ENCODE measurements at regions not wholly inside any gene's neighbourhood (a gene's known extent, or its start where the extent isn't known, plus 50 kb on each side); places are given as distances from the start of the nearest gene placed in this dataset.

DNA sequence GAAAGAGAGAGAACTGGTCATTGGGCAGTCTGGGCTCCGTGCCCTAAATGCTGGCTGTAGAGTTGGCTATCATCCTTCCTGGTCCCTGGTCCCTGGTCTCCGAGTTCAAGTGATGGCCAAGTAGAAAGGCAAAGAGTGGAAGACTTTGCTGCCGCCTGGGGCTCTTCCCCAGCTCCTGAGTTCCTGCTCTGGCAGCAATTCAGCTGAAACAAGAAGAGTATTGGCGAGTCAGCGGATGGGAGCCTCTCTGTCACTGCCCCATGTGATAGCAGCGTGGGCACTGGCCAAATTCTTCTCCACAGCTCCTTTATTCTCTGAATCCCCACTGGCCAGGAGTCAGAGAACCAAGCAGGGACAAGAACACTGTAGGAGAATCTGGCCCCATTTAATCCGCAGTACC is 351.0 kb upstream of the POU3F3 start:
- no peak for DNase-seq (ENCODE audit: low spot score)
- no peak for FAIRE-seq

DNA sequence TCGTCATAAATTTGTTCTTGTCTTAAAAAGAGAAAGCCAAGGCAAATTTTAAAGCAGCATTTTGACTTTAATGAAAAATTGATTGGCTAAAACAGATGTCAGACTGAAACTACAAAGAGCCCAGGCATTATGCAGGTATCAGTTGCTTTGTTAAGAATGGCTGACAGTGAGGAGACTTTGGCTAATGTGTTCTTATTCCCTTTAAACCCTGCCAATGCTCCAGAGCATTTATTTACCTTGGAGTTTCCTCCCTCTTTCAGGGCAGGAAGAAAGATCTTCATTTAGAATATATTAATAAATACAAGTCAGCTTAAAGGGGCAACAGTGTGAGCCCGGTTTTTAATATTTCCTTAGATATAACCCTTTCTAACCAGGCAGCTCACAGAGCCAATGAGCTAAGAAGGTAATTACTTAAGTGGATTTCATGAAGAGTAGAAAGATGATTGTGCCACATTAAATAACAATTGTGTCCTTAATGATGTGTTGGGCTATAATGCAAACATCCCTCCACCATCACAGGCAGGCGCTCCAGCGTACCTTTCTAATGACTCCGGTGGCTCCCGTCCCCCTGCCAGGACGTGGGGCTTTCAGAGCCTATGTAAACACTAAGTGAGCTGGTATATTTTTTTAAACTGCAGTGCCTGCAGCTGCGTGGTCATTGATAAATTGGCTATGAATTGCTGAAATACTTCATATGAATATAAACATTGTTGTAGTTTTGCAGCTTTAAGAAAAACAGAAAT is 349.4 kb upstream of the POU3F3 start:
- FAIRE-seq (no peak), DNase-seq (ENCODE audit: low spot score) (no peak)

DNA sequence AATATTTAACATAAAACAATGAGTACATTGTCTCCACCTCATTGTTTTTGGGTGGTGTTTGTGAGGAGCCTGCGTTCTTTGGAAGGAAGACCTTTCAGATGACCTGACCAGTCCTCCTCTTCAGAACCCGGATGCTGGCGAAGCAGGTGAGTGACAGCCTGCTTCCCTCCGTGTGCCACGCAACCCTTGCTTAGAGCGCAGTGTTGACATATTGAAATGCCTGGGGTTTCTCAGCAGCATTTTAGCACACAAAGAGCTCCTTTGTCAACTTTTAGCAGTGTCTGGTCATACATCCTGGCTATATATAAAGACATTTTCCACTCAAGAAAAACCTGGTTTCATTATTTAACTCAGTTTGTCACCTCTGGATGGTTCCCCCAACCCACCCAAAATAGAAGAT is 335.7 kb upstream of the POU3F3 start:
- no peak for FAIRE-seq
- no peak for DNase-seq (ENCODE audit: low spot score)

DNA sequence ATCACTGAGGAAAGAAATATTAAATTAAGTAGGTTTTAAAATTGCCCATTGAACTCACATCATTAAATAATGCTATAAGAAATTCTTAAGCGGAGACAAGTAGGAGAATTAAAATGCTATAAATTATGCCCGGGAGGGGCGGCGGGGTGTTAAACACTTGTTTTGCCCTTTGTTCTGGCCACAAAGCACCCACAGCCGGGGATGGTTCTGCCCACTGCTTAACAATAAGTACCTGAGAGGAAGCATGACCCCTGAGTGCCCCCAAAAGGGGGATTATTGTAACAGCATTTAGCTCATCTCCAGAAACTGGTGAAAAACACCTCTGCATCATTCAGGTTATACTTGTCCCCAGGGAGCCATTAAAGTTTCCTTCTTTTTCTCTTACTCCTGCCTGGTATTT is 332.7 kb upstream of the POU3F3 start:
- FAIRE-seq (no peak), DNase-seq (ENCODE audit: low spot score) (no peak)

DNA sequence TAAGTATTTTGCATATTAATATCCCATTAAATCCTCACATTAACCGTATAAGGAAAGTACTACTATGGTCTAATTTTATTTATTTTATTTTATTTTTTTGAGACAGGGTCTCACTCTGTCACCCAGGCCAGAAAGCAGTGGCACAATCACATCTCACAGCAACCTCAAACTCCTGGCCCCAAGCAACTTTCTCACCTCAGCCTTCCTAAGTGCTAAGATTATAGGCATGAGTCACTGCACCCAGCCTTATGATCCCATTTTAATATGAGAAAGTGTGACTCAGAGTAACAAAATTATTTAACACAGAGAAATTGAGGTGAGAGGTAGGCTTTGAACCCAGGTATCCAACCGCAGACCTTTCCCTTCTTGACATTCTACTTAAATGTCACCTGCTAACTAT is 330.0 kb upstream of the POU3F3 start:
- no peak for FAIRE-seq

DNA sequence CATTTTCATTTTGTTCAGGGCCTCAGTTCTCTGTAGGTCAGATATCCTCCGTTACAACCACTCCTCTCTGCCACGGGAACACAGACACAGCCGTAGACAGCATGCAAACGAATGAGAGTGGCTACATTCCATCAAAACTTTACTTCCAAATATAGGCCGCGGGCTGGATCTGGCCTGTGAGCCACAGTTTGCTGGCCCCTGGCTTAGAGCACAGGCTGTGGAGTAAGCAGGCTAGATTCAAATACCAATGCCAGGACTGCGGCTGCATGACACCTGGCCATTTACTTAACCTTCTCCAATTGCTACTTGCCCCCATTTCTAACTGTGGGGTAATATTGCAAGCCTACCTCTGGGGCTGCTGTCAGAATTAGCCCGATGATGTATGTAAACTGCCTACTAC is 325.8 kb upstream of the POU3F3 start:
- DNase-seq (ENCODE audit: low spot score) (no peak), FAIRE-seq (no peak)

More for the DNA sequence above, 330.0 kb upstream of the POU3F3 start:
- no peak for DNase-seq (ENCODE audit: low spot score)

DNA sequence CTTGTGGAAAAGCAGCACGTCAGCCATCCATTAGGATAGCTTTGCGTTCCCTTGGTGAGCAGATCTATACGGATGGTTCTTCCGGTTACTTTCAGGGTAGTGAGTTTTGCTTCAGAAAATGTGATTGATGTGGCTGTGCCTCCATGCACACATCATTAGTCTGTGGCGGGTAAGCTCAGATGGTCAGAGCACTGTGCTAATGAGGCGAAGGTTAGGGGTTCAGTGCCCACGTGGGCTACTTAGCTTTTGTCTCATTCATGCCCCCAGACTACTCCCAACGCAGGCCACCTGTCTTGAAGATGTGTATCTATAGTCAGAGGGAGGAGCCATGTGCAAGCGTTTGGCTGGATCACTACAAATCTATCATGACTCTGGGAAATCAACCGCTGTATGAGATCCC is 322.8 kb upstream of the POU3F3 start:
- no peak for FAIRE-seq
- no peak for DNase-seq (ENCODE audit: low spot score)

DNA sequence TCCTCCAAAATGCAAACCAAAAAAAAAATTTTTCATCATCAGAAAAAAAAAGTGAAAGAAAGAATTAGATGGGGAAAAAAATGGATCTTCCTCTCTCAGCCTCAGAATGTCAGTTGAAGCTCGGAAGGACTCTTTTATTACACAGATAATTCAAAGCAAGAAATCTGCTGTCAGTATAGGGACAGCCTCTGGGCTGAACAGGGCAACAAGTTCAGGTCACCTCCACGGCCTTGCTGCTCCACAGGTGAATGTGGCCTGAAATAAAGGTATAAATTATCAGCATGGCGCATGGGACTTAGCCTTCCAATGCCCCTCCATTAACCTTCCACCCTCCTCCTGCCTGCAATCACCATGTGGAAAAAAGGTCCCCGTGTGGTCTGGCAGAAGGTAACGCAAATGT is 316.8 kb upstream of the POU3F3 start:
- no peak for FAIRE-seq
- no peak for DNase-seq (ENCODE audit: low spot score)

DNA sequence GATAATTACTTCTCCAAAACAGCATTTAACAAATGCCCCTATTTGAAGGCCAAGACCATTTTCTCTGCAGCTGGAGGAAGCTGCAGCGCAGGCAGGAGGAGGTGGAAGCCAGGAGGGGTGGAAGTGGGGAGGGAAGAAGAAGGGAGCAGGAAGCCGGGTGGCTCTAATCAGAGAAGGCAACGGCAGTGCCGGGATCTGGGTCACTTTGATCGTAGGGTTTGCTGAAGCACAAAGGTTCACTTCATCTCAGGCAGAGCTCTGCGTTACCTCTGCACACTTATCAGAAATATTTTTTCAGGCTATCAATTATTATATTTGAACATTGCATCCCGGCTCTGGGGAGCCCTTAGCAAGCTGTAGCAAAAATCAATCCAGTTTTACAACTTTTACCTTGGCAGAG is 315.8 kb upstream of the POU3F3 start:
- DNase-seq (ENCODE audit: low spot score) = no peak
- no peak for FAIRE-seq

DNA sequence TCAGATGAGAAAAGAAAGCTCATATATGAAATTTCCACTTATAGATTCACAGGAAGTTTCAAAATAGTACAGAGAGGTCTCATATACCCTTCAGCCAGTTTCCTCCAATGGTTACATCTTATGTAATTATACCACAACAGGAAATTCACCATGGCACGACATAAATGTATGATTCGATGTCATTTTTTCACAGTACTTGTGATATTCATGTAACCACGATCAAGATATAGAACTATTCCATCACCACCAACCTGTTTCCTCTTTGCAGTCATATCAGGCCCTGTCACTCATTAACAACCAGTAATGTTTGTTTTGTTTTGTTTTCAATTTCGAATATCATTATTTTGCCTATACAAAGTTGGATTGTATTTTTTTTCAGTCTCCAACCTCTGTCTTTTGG is 314.3 kb upstream of the POU3F3 start:
- FAIRE-seq (no peak), DNase-seq (ENCODE audit: low spot score) (no peak)

DNA sequence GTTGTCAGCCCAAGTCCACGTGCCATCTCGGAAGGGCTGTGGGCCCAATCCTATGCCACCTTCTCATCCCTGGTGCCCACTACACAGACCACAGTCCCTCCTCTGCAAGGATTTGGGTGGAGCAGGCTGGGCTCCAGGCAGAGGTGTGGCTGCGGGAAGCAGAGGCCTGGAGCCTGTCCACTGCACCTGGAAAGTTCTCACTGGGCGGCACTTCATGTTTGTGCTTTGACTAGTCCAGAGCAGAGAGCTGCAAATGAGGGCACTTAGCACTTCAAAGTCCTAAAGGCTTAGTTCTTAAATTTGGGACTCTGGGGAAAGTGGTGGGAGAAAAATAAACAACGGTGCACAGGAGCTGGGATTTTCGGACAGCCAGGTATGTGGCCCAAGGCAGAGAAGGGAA is 308.9 kb upstream of the POU3F3 start:
- FAIRE-seq (no peak), DNase-seq (ENCODE audit: low spot score) (no peak)

DNA sequence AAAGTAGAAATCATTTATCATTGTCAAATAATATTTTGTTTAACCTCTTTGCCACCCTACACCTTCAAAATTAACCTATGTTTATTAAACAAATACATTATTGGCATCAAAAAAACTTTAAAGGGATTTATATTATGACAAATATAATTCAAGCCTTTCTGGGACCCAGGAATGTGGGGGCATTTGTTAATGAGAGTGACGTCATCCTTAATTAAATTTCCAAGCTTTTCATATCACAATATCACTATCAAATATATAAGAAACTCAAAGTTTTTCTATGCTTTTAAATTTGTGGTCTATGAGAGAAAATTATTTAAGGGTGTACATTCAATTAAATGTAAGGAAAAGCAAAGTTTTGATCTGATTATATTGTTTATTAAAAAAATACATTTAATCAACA is 307.4 kb upstream of the POU3F3 start:
- DNase-seq (ENCODE audit: low spot score) = no peak
- no peak for FAIRE-seq

DNA sequence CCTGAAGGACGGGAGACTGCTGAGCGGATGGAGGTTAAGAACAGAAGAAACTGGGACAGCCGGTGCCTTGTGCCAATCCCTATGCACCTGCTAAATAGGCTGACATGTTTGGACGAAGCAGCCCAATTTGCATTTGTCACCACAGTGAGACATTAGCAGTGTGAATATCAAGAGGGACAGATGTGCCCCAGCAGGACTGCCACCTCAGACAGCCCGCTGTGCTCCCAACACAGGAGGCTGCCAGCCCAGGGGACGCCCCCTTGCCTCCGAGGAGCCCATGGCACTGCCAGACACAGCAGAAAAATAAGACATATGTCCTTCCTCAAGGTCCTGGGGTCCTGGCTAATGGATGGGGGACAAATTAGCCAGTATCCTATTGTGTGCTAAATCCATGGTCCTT is 306.7 kb upstream of the POU3F3 start:
- DNase-seq (ENCODE audit: low spot score) (no peak), FAIRE-seq (no peak)

DNA sequence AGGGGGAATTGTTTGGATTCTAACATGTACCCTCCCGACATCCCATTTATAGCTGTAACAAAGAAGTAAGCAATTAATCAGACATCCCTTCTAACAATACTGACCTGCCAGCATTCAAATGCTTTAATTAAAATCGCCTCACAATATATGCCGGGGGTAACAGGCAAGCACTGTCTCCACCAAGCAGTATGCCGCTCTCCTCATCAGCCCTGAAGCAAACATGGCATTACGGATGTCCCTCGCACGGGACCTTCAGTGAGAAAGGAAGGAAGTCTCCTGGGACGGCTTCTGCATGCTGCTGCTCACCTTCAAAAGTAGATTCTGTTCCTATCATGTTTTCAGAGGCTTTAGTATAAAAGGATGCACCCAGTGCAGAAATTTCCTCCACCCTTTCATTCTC is 292.7 kb upstream of the POU3F3 start:
- no peak for DNase-seq (ENCODE audit: low spot score)
- no peak for FAIRE-seq

DNA sequence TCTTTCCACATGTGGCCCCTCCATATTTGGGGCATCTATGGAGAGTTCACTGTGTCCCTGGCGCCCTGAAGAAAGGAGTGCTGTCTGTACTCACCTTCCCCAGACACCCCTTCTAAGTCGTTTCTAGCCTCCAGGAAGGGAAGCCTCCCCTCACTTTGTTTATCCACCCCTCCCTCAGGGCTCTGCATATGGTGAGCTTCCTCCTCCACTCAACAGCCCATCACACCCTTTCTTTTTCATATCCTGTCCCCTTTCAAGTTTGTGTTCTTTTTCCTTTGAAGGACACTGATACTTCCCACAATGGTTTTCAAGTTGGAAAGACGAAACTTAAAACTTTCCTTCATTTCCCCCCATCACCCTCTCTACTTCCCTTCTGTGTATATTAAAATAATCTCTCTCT is 291.4 kb upstream of the POU3F3 start:
- FAIRE-seq = no peak

DNA sequence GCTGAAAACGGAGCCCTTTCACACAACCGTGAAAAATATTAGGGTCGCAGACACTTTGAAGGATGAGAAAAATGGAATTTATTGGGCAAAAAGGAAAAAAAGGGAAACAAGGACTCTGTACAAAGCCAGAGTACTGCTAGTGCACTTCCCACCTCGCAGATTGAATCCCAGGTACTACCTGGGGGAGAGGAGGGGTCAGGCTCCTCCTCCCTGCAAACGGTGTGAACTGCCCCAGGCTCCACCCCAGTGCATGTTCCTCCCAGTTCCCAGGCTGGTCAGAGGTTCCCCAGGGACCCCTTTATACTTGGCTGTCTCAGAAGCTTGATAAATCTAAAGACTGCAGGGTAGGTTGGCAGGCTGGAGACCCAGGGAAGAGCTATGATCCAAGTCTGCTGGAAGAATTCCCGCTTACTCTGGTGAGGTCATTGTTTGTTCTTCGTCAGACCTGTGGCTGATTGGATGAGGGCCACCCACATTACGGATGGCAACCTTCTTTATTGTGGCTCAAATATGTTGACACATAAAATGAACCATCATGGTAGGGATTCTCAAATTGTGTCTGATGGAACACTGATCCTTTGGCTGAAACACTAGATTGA is 290.4 kb upstream of the POU3F3 start:
- FAIRE-seq = no peak
- DNase-seq (ENCODE audit: low spot score) = no peak

More for the DNA sequence above, 291.4 kb upstream of the POU3F3 start:
- no peak for DNase-seq (ENCODE audit: low spot score)

DNA sequence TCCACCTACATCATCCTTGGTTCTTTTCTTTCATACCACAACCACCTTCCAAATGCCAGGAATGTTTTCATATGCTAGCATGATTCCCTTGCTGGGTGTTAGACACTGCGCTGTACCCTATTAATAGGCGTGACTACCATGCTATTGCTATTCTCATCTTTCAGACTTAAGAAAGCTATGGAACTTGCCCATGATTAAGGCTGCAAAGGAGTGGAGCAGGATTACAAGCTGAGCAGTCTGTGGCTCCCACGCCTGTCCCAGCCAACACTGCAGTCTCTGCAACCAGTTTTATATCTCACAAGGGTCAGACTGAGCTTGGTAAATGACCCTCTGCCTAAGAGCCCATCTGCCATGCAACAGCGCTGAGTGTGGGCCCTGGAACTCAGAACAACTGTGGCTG is 285.7 kb upstream of the POU3F3 start:
- DNase-seq (ENCODE audit: low spot score) = no peak
- no peak for FAIRE-seq

DNA sequence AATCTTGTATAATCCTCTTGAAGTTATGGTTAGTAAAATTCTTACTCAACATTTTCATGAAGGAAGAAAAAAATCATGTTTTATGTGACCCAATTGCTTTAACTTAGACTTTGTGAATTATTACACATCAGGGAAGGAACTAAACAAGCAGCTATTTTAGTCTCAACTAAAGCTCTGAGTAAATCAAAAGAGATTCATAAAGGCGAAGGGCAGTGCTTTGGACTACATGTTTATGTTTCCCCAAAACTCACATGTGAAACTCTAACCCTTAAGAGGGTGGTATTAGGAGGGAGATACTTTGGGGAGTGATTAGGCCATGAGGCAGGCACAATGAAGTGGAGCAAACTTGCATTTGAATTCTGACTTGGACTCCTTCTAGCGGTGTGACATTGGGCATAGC is 283.7 kb upstream of the POU3F3 start:
- no peak for FAIRE-seq
- DNase-seq (ENCODE audit: low spot score) = no peak

DNA sequence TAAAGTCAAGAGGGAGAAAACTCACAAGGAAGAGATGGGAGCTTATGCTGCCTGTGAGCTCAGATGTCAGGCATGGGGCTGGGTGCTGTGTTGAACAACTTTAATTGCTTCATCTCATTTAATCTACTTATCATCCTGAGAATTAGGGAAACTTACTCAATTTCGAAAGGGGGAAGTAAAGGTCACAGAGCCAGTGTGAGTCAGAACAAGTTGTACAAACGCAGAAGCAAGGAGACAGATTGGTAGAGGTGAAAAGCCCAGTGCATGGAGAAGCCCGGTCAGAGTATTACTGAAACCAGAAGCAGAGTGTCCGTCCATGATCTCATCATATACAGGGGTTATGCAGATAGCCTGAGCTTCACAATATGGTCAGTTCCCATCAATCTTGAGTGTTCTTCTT is 281.1 kb upstream of the POU3F3 start:
- DNase-seq (ENCODE audit: low spot score) (no peak), FAIRE-seq (no peak)

DNA sequence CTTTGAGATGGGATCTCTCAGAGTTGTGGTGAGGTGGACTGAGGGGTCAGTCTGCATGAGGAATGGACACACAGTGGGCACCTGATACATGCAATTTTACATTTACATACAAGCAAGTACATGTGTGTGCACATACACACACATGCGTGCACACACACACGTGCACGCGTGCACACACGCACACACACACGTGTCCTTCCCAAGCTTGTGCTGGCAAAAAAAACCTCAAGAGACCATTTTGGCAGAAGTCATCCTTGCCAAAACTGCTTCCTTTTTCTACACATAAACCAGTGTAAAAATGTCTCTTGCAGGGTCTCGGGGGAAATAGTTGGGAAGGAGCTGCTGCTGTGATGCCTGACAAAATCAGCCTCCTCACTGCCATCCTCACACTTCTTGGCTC is 279.5 kb upstream of the POU3F3 start:
- DNase-seq (ENCODE audit: low spot score) (no peak), FAIRE-seq (no peak)

DNA sequence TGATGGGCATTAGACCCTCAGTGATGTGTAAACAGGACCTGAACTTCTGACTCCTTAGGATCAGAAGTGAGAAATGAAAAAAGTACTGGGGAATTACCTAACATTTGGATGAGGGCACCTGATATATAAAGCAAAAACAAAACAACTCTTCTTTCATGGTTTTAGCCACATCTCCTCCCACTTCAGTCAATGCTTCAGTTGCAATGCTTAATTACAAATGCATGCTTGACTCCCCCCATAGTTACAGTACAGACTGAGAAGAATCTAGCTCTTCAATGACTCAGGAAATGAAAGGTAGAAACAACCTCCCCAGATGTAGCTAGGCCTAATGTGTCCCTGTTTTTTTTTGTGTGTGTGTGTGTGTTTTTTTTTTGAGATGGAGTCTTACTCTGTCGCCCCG is 276.8 kb upstream of the POU3F3 start:
- no peak for FAIRE-seq
- no peak for DNase-seq (ENCODE audit: low spot score)

DNA sequence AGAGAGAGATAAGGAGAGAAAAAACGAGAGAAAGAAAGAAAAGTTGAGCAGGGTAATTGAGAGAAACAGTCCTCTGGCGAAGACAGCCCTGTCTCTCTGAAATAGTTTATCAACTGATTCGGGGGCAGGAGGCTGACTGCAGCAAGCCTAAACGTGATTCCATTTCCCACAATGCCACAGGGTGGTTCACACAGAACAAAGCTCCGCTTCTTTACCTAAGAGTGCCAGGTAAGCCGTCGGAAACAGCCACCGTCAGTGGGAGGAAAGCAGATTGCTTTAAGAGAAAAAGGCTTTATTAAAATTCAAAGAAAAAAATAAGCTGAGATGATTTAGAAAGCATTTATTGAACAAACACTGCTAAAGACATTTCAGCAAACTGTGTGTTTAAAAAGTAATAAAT is 271.4 kb upstream of the POU3F3 start:
- FAIRE-seq (no peak), DNase-seq (ENCODE audit: low spot score) (no peak)

DNA sequence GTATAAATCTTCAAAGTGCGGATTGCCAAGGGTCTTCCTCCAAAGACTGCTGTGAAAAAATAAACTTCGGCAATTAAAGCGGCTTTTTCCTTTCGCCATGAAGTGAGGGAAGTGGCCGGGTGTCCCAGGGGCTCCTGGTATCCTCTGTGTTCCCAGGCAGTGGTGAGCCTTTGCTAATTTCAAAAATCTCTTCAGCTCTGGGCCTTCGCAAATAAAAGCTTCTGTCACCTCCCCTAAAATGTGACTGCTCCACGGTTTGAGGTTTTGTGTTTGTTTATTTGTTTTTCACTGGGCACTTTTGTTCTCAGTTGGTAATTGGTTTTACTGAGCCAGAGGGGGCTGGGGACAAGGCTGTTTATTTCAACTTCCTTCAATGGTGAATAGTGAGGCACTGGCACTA is 270.1 kb upstream of the POU3F3 start:
- DNase-seq (ENCODE audit: low spot score) = no peak
- no peak for FAIRE-seq

DNA sequence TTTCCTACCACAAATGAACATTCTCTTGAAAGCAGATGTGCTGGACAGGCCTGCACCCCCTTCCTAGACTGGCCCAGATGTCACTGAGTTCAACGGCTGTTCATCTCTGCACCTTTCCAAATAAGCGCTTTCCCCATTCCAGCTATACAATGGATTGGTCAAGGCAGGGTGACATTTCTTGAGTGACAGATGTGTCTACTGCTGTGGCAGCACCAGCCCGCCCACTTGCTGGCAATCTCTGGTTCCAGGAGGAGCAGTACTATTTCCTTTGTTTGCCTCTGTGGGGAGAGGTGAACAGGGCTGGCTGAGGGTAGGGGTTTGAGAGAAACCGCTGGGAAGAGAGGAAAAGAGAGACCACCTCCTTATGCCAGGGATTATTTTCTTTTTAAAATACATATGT is 269.5 kb upstream of the POU3F3 start:
- no peak for FAIRE-seq

More for the DNA sequence above, 269.5 kb upstream of the POU3F3 start:
- DNase-seq (ENCODE audit: low spot score) = no peak
